ENCODE measurements at regions not wholly inside any gene's neighbourhood (a gene's known extent, or its start where the extent isn't known, plus 50 kb on each side); places are given as distances from the start of the nearest gene placed in this dataset.
A peak's percentile ranks its signal among the peaks of the same experiment; 100 is the strongest.
"Not testable (repeated sequence)": the region's sequence is repeated elsewhere in the genome, so short reads cannot be mapped to it uniquely, and the experiment has no call there.

GRCh38 chr5:56659971-56660370, 155.4 kb upstream of the MAP3K1 start:
- DNase-seq, result no peak

- no peak for DNase-seq
Measured at GRCh38 chr5:56658972-56659371, 156.4 kb upstream of the MAP3K1 start.

GRCh38 chr5:56656846-56657726, 158.3 kb upstream of the MAP3K1 start:
- no peak for DNase-seq

- DNase-seq, result no peak
Measured at GRCh38 chr5:56651893-56652292, 163.5 kb upstream of the MAP3K1 start.

GRCh38 chr5:56650386-56650785, 165.0 kb upstream of the MAP3K1 start:
- DNase-seq, result no peak

- DNase-seq, result no peak
Measured at GRCh38 chr5:56649569-56649968, 165.8 kb upstream of the MAP3K1 start.

- no peak for DNase-seq
Measured at GRCh38 chr5:56648460-56649034, 166.8 kb upstream of the MAP3K1 start.

- no peak for DNase-seq
Measured at GRCh38 chr5:56647099-56647850, 168.1 kb upstream of the MAP3K1 start.

- DNase-seq, result no peak
Measured at GRCh38 chr5:56641635-56642260, 173.6 kb upstream of the MAP3K1 start.

- no peak for DNase-seq
Measured at GRCh38 chr5:56640763-56641406, 174.5 kb upstream of the MAP3K1 start.

GRCh38 chr5:56639476-56639875, 175.9 kb upstream of the MAP3K1 start:
- no peak for DNase-seq

GRCh38 chr5:56638768-56639238, 176.5 kb upstream of the MAP3K1 start:
- no peak for DNase-seq

GRCh38 chr5:56638061-56638621, 177.2 kb upstream of the MAP3K1 start:
- DNase-seq, result no peak

GRCh38 chr5:56637321-56637920, 177.9 kb upstream of the MAP3K1 start:
- DNase-seq, result no peak

- no peak for DNase-seq
Measured at GRCh38 chr5:56633950-56634349, 181.4 kb upstream of the MAP3K1 start.

- no peak for DNase-seq
Measured at GRCh38 chr5:56632939-56633338, 182.4 kb upstream of the MAP3K1 start.

- DNase-seq, result no peak
Measured at GRCh38 chr5:56632199-56632598, 183.2 kb upstream of the MAP3K1 start.

GRCh38 chr5:56631719-56632118, 183.6 kb upstream of the MAP3K1 start:
- DNase-seq, result no peak

- not testable (repeated sequence) for DNase-seq
Measured at GRCh38 chr5:56628616-56629015, 186.7 kb upstream of the MAP3K1 start.

GRCh38 chr5:56625541-56625940, 189.8 kb upstream of the MAP3K1 start:
- peak; percentile 56 to 66 for DNase-seq

- no peak for DNase-seq
Measured at GRCh38 chr5:56624751-56625150, 190.6 kb upstream of the MAP3K1 start.

Data from right lung (tissue), 2 donors.